ENCODE measurements at regions not wholly inside any gene's neighbourhood (a gene's known extent, or its start where the extent isn't known, plus 50 kb on each side); places are given as distances from the start of the nearest gene placed in this dataset.
"Not testable (repeated sequence)": the region's sequence is repeated elsewhere in the genome, so short reads cannot be mapped to it uniquely, and the experiment has no call there.

GRCh38 chr21:5067326-5068048 is 5453.9 kb upstream of the TPTE start:
- H3K4me3 ChIP-seq; intact Hi-C loops (cut with DNase I); H3K27me3 ChIP-seq; DNase-seq; H3K9me3 ChIP-seq (replicated peaks in 1 of 3); H3K36me3 ChIP-seq (replicated peaks in 1 of 2); H3K27ac ChIP-seq; H3K4me1 ChIP-seq (replicated peaks in 1 of 2): not testable (repeated sequence)
- WGBS, 4 donors = 24% methylated on average over 2 of the region's 15 CpGs; no CpG with 5 or more reads in 3 of the 4 donors

- H3K27ac ChIP-seq; H3K4me1 ChIP-seq (replicated peaks in 1 of 2); H3K27me3 ChIP-seq; H3K4me3 ChIP-seq; H3K36me3 ChIP-seq (replicated peaks in 1 of 2); intact Hi-C loops (cut with DNase I); H3K9me3 ChIP-seq (replicated peaks in 1 of 3); DNase-seq: not testable (repeated sequence)
- no CpG with 5 or more reads among the region's 5 CpGs for whole genome bisulfite sequencing, 4 donors
Measured at GRCh38 chr21:5068649-5069048, 5452.7 kb upstream of the TPTE start.

- intact Hi-C loops (cut with DNase I); H3K36me3 ChIP-seq (replicated peaks in 1 of 2): not testable (repeated sequence)
- WGBS, 4 donors = 83% methylated on average over 1 of the region's 2 CpGs; no CpG with 5 or more reads in 3 of the 4 donors
Measured at GRCh38 chr21:5071180-5071579, 5450.2 kb upstream of the TPTE start.

GRCh38 chr21:5076854-5077253 is 5444.5 kb upstream of the TPTE start:
- H3K36me3 ChIP-seq (replicated peaks in 1 of 2); H3K4me3 ChIP-seq; H3K9me3 ChIP-seq (replicated peaks in 1 of 3); H3K4me1 ChIP-seq (replicated peaks in 1 of 2); intact Hi-C loops (cut with DNase I); DNase-seq; H3K27me3 ChIP-seq; H3K27ac ChIP-seq: not testable (repeated sequence)
- WGBS, 4 donors = no CpG with 5 or more reads among the region's 7 CpGs

More at GRCh38 chr21:5071180-5071579, 5450.2 kb upstream of the TPTE start:
- not testable (repeated sequence) for H3K4me1 ChIP-seq (replicated peaks in 1 of 2); H3K27ac ChIP-seq; DNase-seq; H3K27me3 ChIP-seq; H3K4me3 ChIP-seq; H3K9me3 ChIP-seq (replicated peaks in 1 of 3)

- H3K9me3 ChIP-seq (replicated peaks in 1 of 3); H3K36me3 ChIP-seq (replicated peaks in 1 of 2); H3K27me3 ChIP-seq; H3K4me3 ChIP-seq; H3K4me1 ChIP-seq (replicated peaks in 1 of 2); DNase-seq; intact Hi-C loops (cut with DNase I); H3K27ac ChIP-seq: not testable (repeated sequence)
- WGBS, 4 donors = no CpG with 5 or more reads among the region's 8 CpGs
Measured at GRCh38 chr21:5079361-5079760, 5442.0 kb upstream of the TPTE start.

- H3K4me3 ChIP-seq; DNase-seq; H3K36me3 ChIP-seq (replicated peaks in 1 of 2); H3K27me3 ChIP-seq; H3K4me1 ChIP-seq (replicated peaks in 1 of 2); H3K27ac ChIP-seq; intact Hi-C loops (cut with DNase I); H3K9me3 ChIP-seq (replicated peaks in 1 of 3): not testable (repeated sequence)
- WGBS, 4 donors = no CpG with 5 or more reads among the region's 5 CpGs
Measured at GRCh38 chr21:5080015-5080414, 5441.4 kb upstream of the TPTE start.

- H3K4me3 ChIP-seq; H3K9me3 ChIP-seq (replicated peaks in 1 of 3); H3K4me1 ChIP-seq (replicated peaks in 1 of 2); intact Hi-C loops (cut with DNase I); H3K27ac ChIP-seq; DNase-seq; H3K27me3 ChIP-seq; H3K36me3 ChIP-seq (replicated peaks in 1 of 2): not testable (repeated sequence)
- WGBS, 4 donors = 92 to 93% methylated on average over 4 of the region's 8 CpGs; no CpG with 5 or more reads in 2 of the 4 donors
Measured at GRCh38 chr21:5084246-5084645, 5437.1 kb upstream of the TPTE start.

GRCh38 chr21:5085456-5085855 is 5435.9 kb upstream of the TPTE start:
- H3K4me3 ChIP-seq; H3K36me3 ChIP-seq (replicated peaks in 1 of 2); DNase-seq; H3K27ac ChIP-seq; H3K9me3 ChIP-seq (replicated peaks in 1 of 3); H3K4me1 ChIP-seq (replicated peaks in 1 of 2); intact Hi-C loops (cut with DNase I); H3K27me3 ChIP-seq: not testable (repeated sequence)
- WGBS, 4 donors = 74% methylated on average over 5 of the region's 13 CpGs; no CpG with 5 or more reads in 3 of the 4 donors

- DNase-seq = peak in 5 of 7 donors; percentile 30 to 50 (median 33)
- H3K27me3 ChIP-seq; H3K36me3 ChIP-seq (replicated peaks in 1 of 2); H3K9me3 ChIP-seq (replicated peaks in 1 of 3); H3K27ac ChIP-seq; H3K4me3 ChIP-seq; H3K4me1 ChIP-seq (replicated peaks in 1 of 2); intact Hi-C loops (cut with DNase I): not testable (repeated sequence)
- WGBS, 4 donors = 77 to 83% methylated on average over 9 to 11 of the region's 17 CpGs; no CpG with 5 or more reads in 2 of the 4 donors
Measured at GRCh38 chr21:5086416-5086815, 5435.0 kb upstream of the TPTE start.

- H3K4me1 ChIP-seq (replicated peaks in 1 of 2); H3K27me3 ChIP-seq; H3K27ac ChIP-seq; H3K4me3 ChIP-seq; DNase-seq; intact Hi-C loops (cut with DNase I); H3K36me3 ChIP-seq (replicated peaks in 1 of 2); H3K9me3 ChIP-seq (replicated peaks in 1 of 3): not testable (repeated sequence)
- no CpG with 5 or more reads among the region's 20 CpGs for WGBS, 4 donors
Measured at GRCh38 chr21:5088820-5089219, 5432.6 kb upstream of the TPTE start.

- DNase-seq = peak in 1 of 7 donors; percentile 19
- WGBS, 4 donors = 72 to 85% methylated on average over 3 to 4 of the region's 15 CpGs; no CpG with 5 or more reads in 2 of the 4 donors
Measured at GRCh38 chr21:5089399-5090089, 5431.8 kb upstream of the TPTE start.

More at GRCh38 chr21:5089399-5090089, 5431.8 kb upstream of the TPTE start:
- H3K27ac ChIP-seq; H3K9me3 ChIP-seq (replicated peaks in 1 of 3); H3K4me1 ChIP-seq (replicated peaks in 1 of 2); H3K36me3 ChIP-seq (replicated peaks in 1 of 2); H3K27me3 ChIP-seq; intact Hi-C loops (cut with DNase I); H3K4me3 ChIP-seq: not testable (repeated sequence)
